Neuronal stem cell (in vitro differentiated cells): ENCODE measurements at regions not wholly inside any gene's neighbourhood (a gene's known extent, or its start where the extent isn't known, plus 50 kb on each side); places are given as distances from the start of the nearest gene placed in this dataset.

Experiments
- DNase-seq: peaks from one replicate; pipeline ENCODE4 v3.0.0-alpha.2; 2013; ENCODE audit warnings: low spot score
- H2AFZ ChIP-seq: one replicate; pipeline ENCODE4 v1.6.1; 2013; ENCODE audit warnings: mild to moderate bottlenecking, low read length, inconsistent platforms
- H2AK5ac ChIP-seq: 2 replicates; pipeline ENCODE4 v1.6.1; 2013; ENCODE audit warnings: low read depth, mild to moderate bottlenecking, inconsistent platforms, low read length, moderate library complexity, mixed read lengths
- H2BK120ac ChIP-seq: 2 replicates; pipeline ENCODE4 v1.6.1; 2013; ENCODE audit warnings: low read depth, mild to moderate bottlenecking, inconsistent platforms, low read length, moderate library complexity, mixed read lengths
- H2BK12ac ChIP-seq: one replicate; pipeline ENCODE4 v1.6.1; 2013; ENCODE audit warnings: low read length, inconsistent platforms
- H2BK15ac ChIP-seq: 2 replicates; pipeline ENCODE4 v1.6.1; 2013; ENCODE audit warnings: mild to moderate bottlenecking, low read length, inconsistent platforms, mixed read lengths
- H2BK5ac ChIP-seq: one replicate; pipeline ENCODE4 v1.6.1; 2013; ENCODE audit warnings: inconsistent platforms, mild to moderate bottlenecking, low read length, moderate library complexity
- H3K14ac ChIP-seq: one replicate; pipeline ENCODE4 v1.6.1; 2013; ENCODE audit warnings: low read length, inconsistent platforms
- H3K18ac ChIP-seq: 2 replicates; pipeline ENCODE4 v1.6.1; 2013; ENCODE audit warnings: low read length, inconsistent platforms
- H3K23ac ChIP-seq: 2 replicates; pipeline ENCODE4 v1.6.1; 2013; ENCODE audit warnings: low read depth, mild to moderate bottlenecking, mixed read lengths, low read length, inconsistent platforms; ENCODE audit not compliant: poor library complexity
- H3K27ac ChIP-seq: replicated peaks from 3 replicates; pipeline ENCODE4 v1.5.1; 2013; ENCODE audit warnings: low read length, inconsistent platforms
- H3K27me3 ChIP-seq, 3 experiments: 2 replicates each; pipeline ENCODE4 v1.6.1; 2013; ENCODE audit warnings: low read length in 3 of 3, mild to moderate bottlenecking in 2 of 3, inconsistent platforms in 1 of 3, low read depth in 1 of 3, mixed read lengths in 1 of 3, moderate library complexity in 1 of 3; ENCODE audit not compliant: control insufficient read depth in 3 of 3, insufficient read depth in 3 of 3
- H3K36me3 ChIP-seq, 2 donors: replicated peaks in 1 of 2; 2 replicates each; pipeline ENCODE4 v1.6.1; 2013; ENCODE audit warnings: low read length in 2 of 2; ENCODE audit not compliant: control insufficient read depth in 2 of 2, insufficient read depth in 2 of 2
- H3K4ac ChIP-seq: 2 replicates; pipeline ENCODE4 v1.6.1; 2013; ENCODE audit warnings: inconsistent platforms, mild to moderate bottlenecking, low read length, moderate library complexity
- H3K4me1 ChIP-seq, 2 donors: 1 replicate in 1 of 2; 2 replicates in 1 of 2; pipeline ENCODE4 v1.6.1; 2013; ENCODE audit warnings: low read length in 2 of 2, low read depth in 1 of 2; ENCODE audit not compliant: control insufficient read depth in 2 of 2, insufficient read depth in 1 of 2
- H3K4me2 ChIP-seq: one replicate; pipeline ENCODE4 v1.6.1; 2013; ENCODE audit warnings: mild to moderate bottlenecking, low read length, inconsistent platforms; ENCODE audit not compliant: insufficient read depth, poor library complexity, severe bottlenecking
- H3K4me3 ChIP-seq, 2 donors: 2 replicates each; pipeline ENCODE4 v1.5.1; 2013; ENCODE audit warnings: low read length in 2 of 2, mild to moderate bottlenecking in 2 of 2, inconsistent platforms in 1 of 2, moderate library complexity in 1 of 2
- H3K79me1 ChIP-seq: one replicate; pipeline ENCODE4 v1.6.1; 2013; ENCODE audit warnings: low read depth, mild to moderate bottlenecking, inconsistent platforms, low read length, moderate library complexity
- H3K9ac ChIP-seq: one replicate; pipeline ENCODE4 v1.6.1; 2013; ENCODE audit warnings: mild to moderate bottlenecking, low read depth, low read length, inconsistent platforms; ENCODE audit not compliant: poor library complexity
- H3K9me3 ChIP-seq, 2 donors: replicated peaks in 1 of 2; 2 replicates each; pipeline versions ENCODE3 to v1.6.1; 2013; ENCODE audit warnings: low read length in 2 of 2, mild to moderate bottlenecking in 2 of 2, inconsistent platforms in 1 of 2, low read depth in 1 of 2, mixed read lengths in 1 of 2, moderate library complexity in 1 of 2; ENCODE audit not compliant: control insufficient read depth in 2 of 2, insufficient read depth in 1 of 2
- H4K8ac ChIP-seq: one replicate; pipeline ENCODE4 v1.6.1; 2013; ENCODE audit warnings: low read depth, mild to moderate bottlenecking, inconsistent platforms, low read length, moderate library complexity
- H4K91ac ChIP-seq: one replicate; pipeline ENCODE4 v1.6.1; 2013; ENCODE audit warnings: low read length, low read depth, mild to moderate bottlenecking, inconsistent platforms; ENCODE audit not compliant: poor library complexity
- WGBS, 2 donors: extraction: QIAGEN DNeasy Blood & Tissue Kit; methylation state at CpG; one replicate each; pipeline ENCODE4 v1.1.7; 2013; ENCODE audit warnings: missing lambda C conversion rate in 2 of 2, mixed read lengths in 1 of 2; ENCODE audit not compliant: insufficient read length in 2 of 2, insufficient replicate concordance in 1 of 2; ENCODE audit errors: extremely low coverage in 2 of 2; 5-methylcytosine and 5-hydroxymethylcytosine counted together

GRCh38 chr7:125847055-125847454 lies 917.4 kb upstream of the POT1 start:
- Histone ChIP-seq H4K8ac (no peak overlapping the region), H2BK5ac (no peak overlapping the region), H3K9ac (no peak overlapping the region), H3K27ac (no peak overlapping the region), H2AK5ac (no peak overlapping the region), H3K36me3 (no peaks in the 10 kb centered on the region), H3K23ac (no peak overlapping the region), H4K91ac (no peak overlapping the region), H3K4me3 (no peak overlapping the region), H3K14ac (no peak overlapping the region), H3K4ac (no peak overlapping the region), H2BK12ac (no peak overlapping the region), H3K4me2 (no peak overlapping the region), H3K9me3 (peaks cover 0 to 2% of the 10 kb centered on the region in 2 donors), H2AFZ (no peak overlapping the region), H3K79me1 (no peaks in the 10 kb centered on the region), H3K4me1 (peaks cover 0 to 8% of the 10 kb centered on the region in 2 donors), H3K27me3 (no peaks in the 10 kb centered on the region), H2BK15ac (no peak overlapping the region), H3K18ac (no peak overlapping the region), H2BK120ac (no peak overlapping the region)
- no CpG with 5 or more reads among the region's 3 CpGs for WGBS, 2 donors
- DNase-seq, result no peak

- WGBS, 2 donors, result no CpG with 5 or more reads among the region's 1 CpG
- Histone ChIP-seq H3K4me3 (no peak overlapping the region), H2BK12ac (no peak overlapping the region), H2AK5ac (no peak overlapping the region), H3K4me2 (no peak overlapping the region), H4K91ac (no peak overlapping the region), H3K36me3 (no peaks in the 10 kb centered on the region), H3K23ac (no peak overlapping the region), H3K4ac (no peak overlapping the region), H3K14ac (no peak overlapping the region), H3K4me1 (peaks cover 0 to 8% of the 10 kb centered on the region in 2 donors), H3K79me1 (no peaks in the 10 kb centered on the region), H3K9ac (no peak overlapping the region), H3K27me3 (no peaks in the 10 kb centered on the region), H2BK15ac (no peak overlapping the region), H3K9me3 (peaks cover 0 to 2% of the 10 kb centered on the region in 2 donors), H2AFZ (no peak overlapping the region), H3K27ac (no peak overlapping the region), H2BK5ac (no peak overlapping the region), H4K8ac (no peak overlapping the region), H2BK120ac (no peak overlapping the region), H3K18ac (no peak overlapping the region)
- no peak for DNase-seq
Measured at GRCh38 chr7:125845686-125846085, 916.1 kb upstream of the POT1 start.

DNA sequence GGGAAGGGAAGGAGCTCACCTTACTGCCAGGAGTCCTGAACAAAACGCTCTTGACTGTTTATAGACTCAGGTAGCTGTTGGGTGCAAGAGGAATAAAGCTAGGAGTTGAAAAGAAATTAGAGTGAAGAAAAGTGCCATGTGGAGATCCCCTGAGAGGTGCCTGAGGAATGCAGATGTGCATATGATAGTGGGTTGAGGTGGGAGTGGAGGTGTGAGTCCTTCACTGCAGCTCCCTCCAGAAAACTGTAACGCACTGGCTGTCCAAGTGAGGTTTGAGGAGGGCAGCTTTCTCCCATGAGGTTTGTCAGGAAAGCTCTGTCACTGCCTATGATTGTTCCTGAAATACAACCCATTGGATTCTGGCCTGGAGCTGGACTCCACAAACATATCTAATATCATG lies 904.8 kb upstream of the POT1 start:
- no peak overlapping the region for H2AK5ac ChIP-seq
- H3K36me3 ChIP-seq, result no peaks in the 10 kb centered on the region
- no peaks in the 10 kb centered on the region for H3K27me3 ChIP-seq

GRCh38 chr7:125833839-125834238 lies 904.2 kb upstream of the POT1 start:
- Histone ChIP-seq H4K91ac (no peak overlapping the region), H3K23ac (no peak overlapping the region), H3K9me3 (peaks cover 0 to 2% of the 10 kb centered on the region in 2 donors), H3K14ac (no peak overlapping the region), H3K27me3 (no peaks in the 10 kb centered on the region), H2BK120ac (no peak overlapping the region), H2BK15ac (no peak overlapping the region), H4K8ac (no peak overlapping the region), H3K18ac (no peak overlapping the region), H3K36me3 (no peaks in the 10 kb centered on the region), H3K27ac (no peak overlapping the region), H3K4me1 (no peaks in the 10 kb centered on the region), H2BK5ac (no peak overlapping the region), H2AFZ (no peak overlapping the region), H3K4me2 (no peak overlapping the region), H2BK12ac (no peak overlapping the region), H2AK5ac (no peak overlapping the region), H3K4me3 (no peak overlapping the region), H3K4ac (no peak overlapping the region), H3K79me1 (no peaks in the 10 kb centered on the region), H3K9ac (no peak overlapping the region)
- WGBS, 2 donors, result no CpG with 5 or more reads among the region's 8 CpGs
- DNase-seq, result no peak

More for the DNA sequence above, 904.8 kb upstream of the POT1 start:
- no peak overlapping the region for H3K14ac ChIP-seq
- WGBS, 2 donors, result no CpG with 5 or more reads among the region's 2 CpGs
- H2BK5ac ChIP-seq, result no peak overlapping the region
- H3K79me1 ChIP-seq, result no peaks in the 10 kb centered on the region
- H2BK15ac ChIP-seq, result no peak overlapping the region
- no peak overlapping the region for H4K91ac ChIP-seq
- no peak overlapping the region for H2BK120ac ChIP-seq
- H3K4ac ChIP-seq, result no peak overlapping the region
- DNase-seq, result no peak
- no peak overlapping the region for H4K8ac ChIP-seq
- H2AFZ ChIP-seq, result no peak overlapping the region
- no peak overlapping the region for H3K4me3 ChIP-seq
- H2BK12ac ChIP-seq, result no peak overlapping the region
- H3K18ac ChIP-seq, result no peak overlapping the region
- no peak overlapping the region for H3K27ac ChIP-seq
- no peaks in the 10 kb centered on the region for H3K9me3 ChIP-seq
- no peak overlapping the region for H3K9ac ChIP-seq
- H3K23ac ChIP-seq, result no peak overlapping the region
- no peaks in the 10 kb centered on the region for H3K4me1 ChIP-seq
- no peak overlapping the region for H3K4me2 ChIP-seq
